Stimulated activated naive CD8-positive, alpha-beta T cell treated with anti-CD3 and anti-CD28 coated beads, Interleukin-15, Interleukin-2, amounts not matched to agents 100 ng/mL and 50 ng/mL, for 24 hours (primary cell): ENCODE measurements at regions not wholly inside any gene's neighbourhood (a gene's known extent, or its start where the extent isn't known, plus 50 kb on each side); places are given as distances from the start of the nearest gene placed in this dataset.

ENCODE experiments used
- H3K27ac Mint-ChIP-seq: one replicate; pipeline ENCODE4 v1.8.0; 2021; ENCODE audit warnings: mild to moderate bottlenecking, mixed read lengths
- H3K27me3 Mint-ChIP-seq: one replicate; pipeline ENCODE4 v1.8.0; 2021; ENCODE audit warnings: mixed read lengths
- H3K36me3 Mint-ChIP-seq: one replicate; pipeline ENCODE4 v1.8.0; 2021; ENCODE audit warnings: low read depth, mixed read lengths
- H3K4me1 Mint-ChIP-seq: one replicate; pipeline ENCODE4 v1.8.0; 2021; ENCODE audit warnings: low read depth, mixed read lengths
- H3K4me3 Mint-ChIP-seq: one replicate; pipeline ENCODE4 v1.8.0; 2021; ENCODE audit warnings: mild to moderate bottlenecking, mixed read lengths
- H3K9me3 Mint-ChIP-seq: one replicate; pipeline ENCODE4 v1.8.0; 2021; ENCODE audit warnings: mixed read lengths

DNA sequence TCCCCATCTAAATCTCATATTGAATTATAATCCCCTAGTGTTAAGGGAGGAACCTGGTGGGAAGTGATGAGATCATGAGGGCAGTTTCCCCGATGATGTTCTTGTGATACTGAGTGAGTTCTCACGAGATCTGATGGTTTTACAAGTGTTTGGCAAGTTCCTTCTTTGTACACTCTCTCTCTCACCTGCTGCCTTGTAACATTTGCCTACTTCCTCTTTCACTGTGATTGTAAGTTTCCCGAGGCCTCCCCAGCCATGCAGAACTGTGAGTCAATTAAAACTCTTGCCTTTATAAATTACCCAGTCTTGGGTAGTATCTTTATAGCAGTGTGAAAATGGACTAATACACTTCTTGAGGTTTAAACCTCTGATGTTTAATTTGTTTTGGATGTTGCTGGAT is 177.5 kb downstream of the CD8B2 start:
- Mint-ChIP-seq H3K4me1 (no peaks in the 10 kb centered on the region), H3K36me3 (no peaks in the 10 kb centered on the region), H3K9me3 (peaks cover 13% of the 10 kb centered on the region), H3K27ac (no peak overlapping the region), H3K27me3 (peaks cover 10% of the 10 kb centered on the region), H3K4me3 (no peak overlapping the region)

DNA sequence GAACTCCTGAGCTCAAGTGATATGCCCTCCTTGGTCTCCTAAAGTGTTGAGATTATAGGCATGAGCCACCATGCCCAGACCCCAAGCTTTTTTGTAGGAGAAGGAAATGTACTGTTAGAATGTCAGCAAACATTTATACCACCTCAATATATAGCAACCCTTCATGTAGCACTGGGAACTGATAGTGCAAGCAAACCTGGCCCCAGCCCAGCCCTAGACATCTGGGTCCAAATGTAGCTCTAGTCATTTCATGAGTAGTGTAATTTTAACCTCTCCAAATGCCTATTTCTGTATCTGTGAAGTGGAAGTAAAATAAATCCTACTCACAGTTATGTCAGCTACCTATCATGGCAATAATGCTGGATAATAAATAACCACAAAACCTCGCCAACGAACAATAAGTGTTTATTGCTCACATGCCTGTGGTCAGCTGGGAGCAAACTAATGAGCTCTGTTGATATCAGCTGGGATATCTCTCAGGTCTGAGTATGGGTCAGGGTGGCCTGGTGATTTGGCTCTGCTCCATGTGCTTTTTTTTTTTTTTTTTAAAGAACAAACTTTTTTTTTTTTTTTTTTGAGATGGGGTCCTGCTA is 180.4 kb downstream of the CD8B2 start:
- no peaks in the 10 kb centered on the region for H3K36me3 Mint-ChIP-seq
- H3K4me1 Mint-ChIP-seq, result no peaks in the 10 kb centered on the region
- H3K27me3 Mint-ChIP-seq, result peaks cover 14% of the 10 kb centered on the region
- peaks cover 21% of the 10 kb centered on the region for H3K9me3 Mint-ChIP-seq
- no peak overlapping the region for H3K4me3 Mint-ChIP-seq
- H3K27ac Mint-ChIP-seq, result no peak overlapping the region

DNA sequence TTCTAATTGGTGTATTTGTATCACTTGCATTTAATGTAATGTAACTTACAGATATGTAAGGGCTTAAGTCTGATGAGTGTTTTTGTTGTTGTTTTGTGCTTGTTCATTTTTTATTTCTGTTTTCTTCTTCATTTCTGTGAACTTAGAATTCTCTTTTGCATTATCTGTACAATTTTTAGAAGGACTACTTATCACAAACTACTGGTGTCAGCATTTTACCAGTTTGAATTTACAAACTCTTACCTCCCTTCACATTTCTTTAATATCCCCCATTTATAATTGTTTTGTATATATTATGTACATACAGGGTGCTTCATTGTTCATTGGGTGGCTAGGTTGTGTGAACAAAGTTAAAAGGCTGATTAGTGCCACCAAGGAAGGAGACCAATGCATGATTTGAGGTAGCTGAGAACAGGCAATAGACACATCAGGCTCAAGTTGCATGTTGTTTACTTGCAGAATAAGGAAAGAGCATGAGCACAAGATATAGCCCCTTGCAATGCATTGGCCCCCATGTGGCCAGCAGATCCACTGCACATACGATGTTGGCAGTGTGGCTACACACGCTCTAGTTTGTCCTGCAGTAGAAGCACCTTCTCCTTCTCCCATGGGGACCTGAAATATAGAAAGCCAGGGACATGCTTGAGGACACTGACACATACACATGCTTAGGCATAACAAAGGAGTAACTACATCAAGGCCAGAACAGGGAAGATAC is 198.2 kb downstream of the CD8B2 start:
- no peaks in the 10 kb centered on the region for H3K4me1 Mint-ChIP-seq
- no peak overlapping the region for H3K4me3 Mint-ChIP-seq
- no peaks in the 10 kb centered on the region for H3K36me3 Mint-ChIP-seq
- peaks cover 13% of the 10 kb centered on the region for H3K9me3 Mint-ChIP-seq
- peaks cover 24% of the 10 kb centered on the region for H3K27me3 Mint-ChIP-seq
- no peak overlapping the region for H3K27ac Mint-ChIP-seq

DNA sequence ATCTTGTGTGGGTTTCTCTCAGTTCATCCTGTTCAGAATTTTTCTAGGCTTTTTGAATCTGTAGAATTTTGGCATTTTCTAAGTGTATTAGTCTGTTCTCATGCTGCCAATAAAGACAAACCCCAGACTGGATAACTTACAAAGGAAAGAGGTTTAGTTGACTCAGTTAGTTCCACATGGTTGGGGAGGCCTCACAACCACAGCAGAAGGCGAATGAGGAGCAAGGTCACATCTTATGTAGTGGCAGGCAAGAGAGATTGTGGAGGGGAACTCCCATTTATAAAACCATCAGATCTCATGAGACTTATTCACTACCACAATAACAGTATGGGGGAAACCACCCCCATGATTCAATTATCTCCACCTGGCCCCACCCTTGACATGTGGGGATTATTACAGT is 199.2 kb downstream of the ST6GAL2 start:
- peaks cover 13% of the 10 kb centered on the region for H3K9me3 Mint-ChIP-seq
- H3K27ac Mint-ChIP-seq, result no peak overlapping the region
- H3K4me3 Mint-ChIP-seq, result no peak overlapping the region
- H3K27me3 Mint-ChIP-seq, result peaks cover 24% of the 10 kb centered on the region
- no peaks in the 10 kb centered on the region for H3K4me1 Mint-ChIP-seq
- no peaks in the 10 kb centered on the region for H3K36me3 Mint-ChIP-seq

DNA sequence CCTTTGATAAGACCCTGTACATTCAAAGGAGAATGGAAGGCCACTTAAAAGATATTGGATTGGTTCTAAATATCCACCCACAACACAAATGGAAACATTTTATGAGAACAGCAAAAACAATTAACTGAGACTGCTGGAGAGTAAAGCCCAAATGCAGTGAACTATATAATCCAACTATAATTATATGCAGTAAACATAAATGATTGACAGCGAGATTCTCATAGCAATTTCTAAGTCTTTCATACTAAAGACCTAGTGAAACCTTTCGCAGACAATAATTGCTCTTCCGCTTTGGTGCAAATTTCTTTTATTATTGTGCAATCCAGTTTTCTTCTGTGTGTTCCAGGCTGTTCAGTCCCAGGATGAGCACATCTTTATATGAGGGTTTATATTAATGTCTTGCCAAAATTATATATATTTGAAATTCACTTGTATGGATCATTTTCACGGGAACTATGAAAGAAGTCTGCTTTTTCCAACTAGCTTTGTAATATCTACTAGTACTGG is 190.9 kb downstream of the ST6GAL2 start:
- H3K9me3 Mint-ChIP-seq, result peaks cover 5% of the 10 kb centered on the region
- no peaks in the 10 kb centered on the region for H3K36me3 Mint-ChIP-seq
- no peaks in the 10 kb centered on the region for H3K27me3 Mint-ChIP-seq
- no peaks in the 10 kb centered on the region for H3K4me1 Mint-ChIP-seq
- H3K4me3 Mint-ChIP-seq, result no peak overlapping the region
- no peak overlapping the region for H3K27ac Mint-ChIP-seq

DNA sequence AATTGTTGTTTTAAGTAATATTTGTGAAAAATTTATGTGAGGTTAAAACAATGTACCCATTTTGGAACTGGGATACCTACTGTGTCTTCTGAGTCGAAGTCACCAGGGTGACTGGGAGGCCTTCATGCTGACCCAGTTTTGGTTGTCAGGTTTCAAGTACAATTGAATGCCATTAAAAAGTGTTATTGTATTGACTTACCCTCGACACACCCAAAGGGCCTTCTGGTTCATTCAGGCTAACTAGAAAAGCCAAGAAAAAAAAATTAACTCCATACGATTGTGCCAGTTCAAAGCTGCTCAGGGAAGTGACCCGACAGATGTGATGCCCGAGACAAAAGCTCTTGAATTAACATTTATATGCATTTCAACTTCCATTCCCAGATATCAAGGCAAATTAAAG is 190.0 kb downstream of the ST6GAL2 start:
- Mint-ChIP-seq H3K27ac (no peak overlapping the region), H3K36me3 (no peaks in the 10 kb centered on the region), H3K4me3 (no peak overlapping the region)

DNA sequence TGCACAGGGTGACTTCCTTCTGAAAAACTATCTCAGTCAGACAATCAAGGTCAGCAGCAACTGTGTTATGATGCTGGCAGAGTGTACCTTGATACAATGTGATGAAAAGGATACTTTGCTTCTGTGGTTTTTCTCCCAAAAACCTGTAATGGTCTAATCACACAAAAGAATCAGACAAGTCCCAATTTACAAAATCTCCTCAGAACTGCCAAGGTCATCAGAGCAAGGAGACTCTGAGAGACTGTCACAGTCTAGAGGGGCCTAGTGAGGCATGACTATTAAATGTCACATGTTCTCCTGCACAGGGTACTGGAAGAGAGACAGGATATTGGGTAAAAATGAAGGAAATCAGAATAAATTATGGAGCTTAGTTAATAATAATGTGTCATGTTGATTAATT is 185.4 kb downstream of the ST6GAL2 start:
- Mint-ChIP-seq H3K27me3 (no peaks in the 10 kb centered on the region), H3K4me3 (no peak overlapping the region), H3K9me3 (no peaks in the 10 kb centered on the region), H3K36me3 (no peaks in the 10 kb centered on the region), H3K27ac (no peak overlapping the region), H3K4me1 (no peaks in the 10 kb centered on the region)

More for the DNA sequence above, 190.0 kb downstream of the ST6GAL2 start:
- H3K4me1 Mint-ChIP-seq, result no peaks in the 10 kb centered on the region
- no peaks in the 10 kb centered on the region for H3K27me3 Mint-ChIP-seq
- H3K9me3 Mint-ChIP-seq, result peaks cover 5% of the 10 kb centered on the region

DNA sequence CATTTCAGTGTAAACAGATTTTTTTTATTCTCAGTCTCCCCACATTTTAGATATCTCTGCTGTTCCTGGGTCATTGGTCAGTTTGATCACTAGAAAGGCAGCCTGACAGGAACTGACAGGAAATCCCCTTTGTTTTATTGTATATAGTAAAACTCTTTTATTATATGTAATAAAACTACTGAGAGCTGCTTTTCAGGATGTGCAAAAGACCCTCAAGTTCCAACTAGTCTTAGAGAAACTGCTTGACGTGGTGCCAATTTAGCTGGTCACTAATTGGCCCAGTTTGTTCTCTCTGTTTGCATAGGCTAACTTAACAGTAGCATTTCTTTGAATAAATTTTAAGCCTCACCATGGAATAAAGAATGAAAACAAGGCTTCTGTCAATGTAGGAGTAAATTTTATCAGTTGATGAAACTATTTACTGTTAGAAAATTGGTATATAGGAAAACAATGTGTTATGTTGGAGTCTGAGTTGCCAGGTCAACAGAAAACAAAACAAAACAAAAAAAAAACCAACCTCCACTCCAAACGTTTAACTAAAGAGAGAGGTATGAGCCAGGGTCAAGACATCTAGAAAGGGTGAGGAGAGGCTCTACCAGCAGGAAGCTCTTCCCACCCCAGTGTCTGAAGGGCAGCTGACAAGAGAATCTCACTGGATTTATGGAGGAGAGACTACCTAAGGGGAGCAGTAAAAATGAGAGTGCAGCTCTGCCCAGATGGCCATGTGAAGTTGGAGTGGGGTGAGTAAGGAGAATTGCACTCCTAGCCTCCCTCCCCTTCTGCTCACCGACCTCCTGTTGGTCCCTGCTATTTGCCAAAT is 184.6 kb downstream of the ST6GAL2 start:
- H3K4me1 Mint-ChIP-seq, result no peaks in the 10 kb centered on the region
- H3K27ac Mint-ChIP-seq, result no peak overlapping the region
- H3K9me3 Mint-ChIP-seq, result no peaks in the 10 kb centered on the region
- H3K27me3 Mint-ChIP-seq, result no peaks in the 10 kb centered on the region
- H3K4me3 Mint-ChIP-seq, result no peak overlapping the region
- no peaks in the 10 kb centered on the region for H3K36me3 Mint-ChIP-seq

DNA sequence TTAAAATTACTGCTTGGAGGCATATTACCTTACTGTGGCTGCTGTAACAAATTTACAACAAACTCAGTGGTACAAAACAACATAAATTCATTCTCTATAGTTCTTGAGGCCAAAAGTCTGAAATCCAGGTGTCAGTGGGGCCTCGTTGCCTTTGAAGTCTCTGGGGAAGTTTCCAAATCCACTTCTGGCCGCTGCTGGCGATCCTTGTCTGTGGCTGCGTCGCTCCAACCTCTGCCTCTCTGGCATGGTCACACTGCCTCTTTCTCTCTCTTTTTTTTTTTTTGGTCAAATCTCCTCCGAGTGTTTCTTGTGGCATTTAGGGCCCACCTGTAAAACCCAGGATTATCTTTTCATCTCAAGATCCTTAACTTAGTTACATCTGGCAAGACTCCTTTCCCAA is 182.8 kb downstream of the ST6GAL2 start:
- H3K27me3 Mint-ChIP-seq, result no peaks in the 10 kb centered on the region
- H3K4me1 Mint-ChIP-seq, result no peaks in the 10 kb centered on the region
- H3K36me3 Mint-ChIP-seq, result no peaks in the 10 kb centered on the region
- H3K27ac Mint-ChIP-seq, result no peak overlapping the region
- no peak overlapping the region for H3K4me3 Mint-ChIP-seq
- H3K9me3 Mint-ChIP-seq, result no peaks in the 10 kb centered on the region

DNA sequence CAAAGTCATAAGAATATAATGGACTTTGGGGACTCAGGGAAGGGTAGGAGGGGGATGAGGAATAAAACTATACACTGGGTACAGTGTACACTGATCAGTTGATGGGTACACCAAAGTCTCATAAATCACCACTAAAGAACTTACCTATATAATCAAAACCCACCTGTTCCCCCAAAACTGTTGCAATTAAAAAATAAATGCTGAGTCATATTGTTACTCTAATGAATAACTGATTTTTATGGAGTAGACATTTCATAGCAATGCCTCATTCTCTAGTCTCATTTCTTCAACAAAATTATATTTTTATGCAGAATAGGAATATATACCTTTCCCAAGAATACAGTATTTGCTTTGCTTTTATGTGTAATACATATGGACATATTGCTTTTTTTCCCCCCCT is 181.2 kb downstream of the ST6GAL2 start:
- Mint-ChIP-seq H3K27ac (no peak overlapping the region), H3K4me3 (no peak overlapping the region)

DNA sequence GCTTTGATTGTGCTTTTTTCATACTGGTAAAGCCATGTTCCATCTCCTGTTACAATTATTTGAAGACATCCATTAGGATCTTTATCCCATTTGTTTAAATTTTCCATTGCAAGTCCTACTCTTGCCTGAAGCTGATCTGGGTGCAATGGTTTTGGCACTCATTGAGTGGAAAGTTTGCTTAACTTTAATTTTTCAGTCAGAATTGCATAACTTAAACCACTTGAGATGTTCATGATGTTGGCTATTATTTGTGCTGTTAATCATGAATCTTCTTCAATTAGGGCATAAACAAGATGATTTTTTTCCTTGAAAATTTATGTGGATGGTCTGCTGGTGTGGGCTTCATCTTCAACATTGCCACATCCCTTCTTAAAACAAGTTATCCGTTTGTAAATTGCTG is 180.1 kb downstream of the ST6GAL2 start:
- Mint-ChIP-seq H3K27ac (no peak overlapping the region), H3K27me3 (no peaks in the 10 kb centered on the region), H3K36me3 (no peaks in the 10 kb centered on the region), H3K4me3 (no peak overlapping the region), H3K9me3 (no peaks in the 10 kb centered on the region), H3K4me1 (no peaks in the 10 kb centered on the region)

More for the DNA sequence above, 181.2 kb downstream of the ST6GAL2 start:
- Mint-ChIP-seq H3K27me3 (no peaks in the 10 kb centered on the region), H3K9me3 (no peaks in the 10 kb centered on the region), H3K36me3 (no peaks in the 10 kb centered on the region), H3K4me1 (no peaks in the 10 kb centered on the region)

DNA sequence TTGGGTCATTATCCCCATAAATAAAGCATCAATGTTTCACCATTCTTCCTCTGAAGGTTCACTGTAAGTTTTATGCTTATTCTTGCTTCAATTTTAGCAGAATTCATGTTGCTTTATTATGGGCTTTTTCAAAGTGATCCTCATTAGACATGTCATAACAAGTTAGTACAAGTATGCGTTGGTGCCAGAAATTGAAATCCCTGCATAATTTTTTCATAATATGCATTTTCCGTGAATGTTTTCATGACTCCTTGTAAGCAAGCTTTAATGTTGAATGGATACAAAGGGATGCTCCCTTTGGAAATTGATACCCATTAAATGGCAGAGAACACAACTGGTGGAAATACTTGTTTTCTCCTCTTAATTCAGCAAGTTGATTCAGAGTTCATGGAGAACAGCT is 179.7 kb downstream of the ST6GAL2 start:
- Mint-ChIP-seq H3K36me3 (no peaks in the 10 kb centered on the region), H3K27me3 (no peaks in the 10 kb centered on the region), H3K27ac (no peak overlapping the region), H3K4me1 (no peaks in the 10 kb centered on the region), H3K4me3 (no peak overlapping the region), H3K9me3 (no peaks in the 10 kb centered on the region)

DNA sequence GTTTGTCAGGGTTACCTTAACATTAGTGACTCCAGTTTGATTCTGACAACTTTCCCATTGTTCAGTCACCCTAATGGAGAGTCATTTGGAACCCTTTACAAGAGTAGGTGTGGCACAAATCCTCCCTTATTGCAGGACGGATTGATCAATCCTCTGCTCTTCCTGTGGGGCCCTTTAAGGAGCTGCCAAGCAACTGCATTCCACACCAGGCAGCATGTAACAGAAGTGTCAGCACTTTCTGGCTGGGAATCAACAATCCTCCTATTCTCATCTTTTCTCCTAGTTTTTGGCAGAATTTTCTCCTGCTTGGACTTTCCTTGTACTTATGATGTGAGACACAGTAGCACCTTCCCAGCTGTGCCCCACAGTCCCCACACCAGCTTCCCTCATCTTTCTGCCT is 177.8 kb downstream of the ST6GAL2 start:
- H3K9me3 Mint-ChIP-seq, result no peaks in the 10 kb centered on the region
- no peaks in the 10 kb centered on the region for H3K36me3 Mint-ChIP-seq
- no peak overlapping the region for H3K27ac Mint-ChIP-seq
- no peaks in the 10 kb centered on the region for H3K27me3 Mint-ChIP-seq
- H3K4me1 Mint-ChIP-seq, result no peaks in the 10 kb centered on the region
- H3K4me3 Mint-ChIP-seq, result no peak overlapping the region

DNA sequence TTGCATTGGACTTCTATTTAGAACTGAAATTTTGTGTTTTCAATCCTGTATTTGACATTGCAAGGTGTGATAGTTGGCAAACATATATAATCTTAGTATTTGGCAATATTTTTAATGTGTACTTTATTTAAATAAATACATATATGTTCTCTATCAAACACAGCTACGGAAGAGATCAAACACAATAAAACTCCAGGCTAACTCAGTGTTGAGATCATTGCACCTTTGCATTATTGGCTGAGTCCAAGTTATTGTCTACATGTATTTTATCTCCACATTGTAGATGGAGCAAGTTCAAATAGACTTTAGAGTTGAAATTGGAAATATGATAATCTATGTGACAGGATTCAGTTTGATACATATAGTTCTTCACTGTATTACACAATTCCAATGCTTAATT is 176.7 kb downstream of the ST6GAL2 start:
- Mint-ChIP-seq H3K4me3 (no peak overlapping the region), H3K27ac (no peak overlapping the region)

DNA sequence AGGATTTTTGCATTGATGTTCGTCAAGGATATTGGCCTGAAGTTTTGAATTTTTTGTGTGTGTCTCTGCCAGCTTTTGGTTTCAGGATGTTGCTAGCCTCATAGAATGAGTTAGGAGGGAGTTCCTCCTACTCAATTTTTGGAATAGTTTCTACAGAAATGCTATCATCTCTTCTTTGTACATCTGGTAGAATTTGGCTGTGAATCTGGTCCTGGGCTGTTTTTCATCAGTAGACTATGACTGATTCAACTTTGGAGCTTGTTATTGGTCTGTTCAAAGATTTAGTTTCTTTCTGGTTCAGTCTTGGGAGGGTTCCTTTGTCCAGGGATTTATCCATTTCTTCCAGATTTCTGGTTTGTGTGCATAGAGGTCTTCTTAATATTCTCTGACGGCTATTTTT is 166.7 kb downstream of the ST6GAL2 start:
- H3K36me3 Mint-ChIP-seq, result no peaks in the 10 kb centered on the region
- H3K9me3 Mint-ChIP-seq, result peaks cover 5% of the 10 kb centered on the region
- no peaks in the 10 kb centered on the region for H3K4me1 Mint-ChIP-seq
- H3K4me3 Mint-ChIP-seq, result no peak overlapping the region
- H3K27me3 Mint-ChIP-seq, result no peaks in the 10 kb centered on the region
- no peak overlapping the region for H3K27ac Mint-ChIP-seq

More for the DNA sequence above, 176.7 kb downstream of the ST6GAL2 start:
- H3K9me3 Mint-ChIP-seq, result no peaks in the 10 kb centered on the region
- no peaks in the 10 kb centered on the region for H3K4me1 Mint-ChIP-seq
- no peaks in the 10 kb centered on the region for H3K36me3 Mint-ChIP-seq
- no peaks in the 10 kb centered on the region for H3K27me3 Mint-ChIP-seq
